CD14-positive monocyte (primary cell): ENCODE measurements at regions not wholly inside any gene's neighbourhood (a gene's known extent, or its start where the extent isn't known, plus 50 kb on each side); places are given as distances from the start of the nearest gene placed in this dataset.

Experiments
- DNase-seq, 3 donors: peaks; one replicate each; pipeline ENCODE4 v3.0.0-alpha.2; 2011 to 2022
- H2AFZ ChIP-seq: 2 replicates; pipeline ENCODE4 v1.6.0; 2012; ENCODE audit warnings: mild to moderate bottlenecking, low read depth, low read length, inconsistent platforms; ENCODE audit not compliant: insufficient read depth, poor library complexity, severe bottlenecking
- H3K27ac ChIP-seq, 2 donors: 1 replicate in 1 of 2; 2 replicates in 1 of 2; pipeline ENCODE4 v1.5.1; 2012 to 2013; ENCODE audit warnings: low read length in 2 of 2, control low read depth in 1 of 2, inconsistent platforms in 1 of 2, low read depth in 1 of 2, mild to moderate bottlenecking in 1 of 2
- H3K27me3 ChIP-seq, 2 donors: one replicate each; pipeline versions ENCODE4 v1.6.0 to v1.6.1; 2011 to 2013; ENCODE audit warnings: low read length in 2 of 2; ENCODE audit not compliant: control insufficient read depth in 2 of 2, insufficient read depth in 2 of 2
- H3K36me3 ChIP-seq, 2 donors: replicated peaks in 1 of 2; 1 replicate in 1 of 2; 2 replicates in 1 of 2; pipeline versions ENCODE4 v1.5.1 to v1.6.1; 2012 to 2013; ENCODE audit warnings: low read length in 2 of 2, control low read depth in 1 of 2, inconsistent platforms in 1 of 2, mild to moderate bottlenecking in 1 of 2; ENCODE audit not compliant: insufficient read depth in 2 of 2, control insufficient read depth in 1 of 2
- H3K4me1 ChIP-seq, 2 donors: 1 replicate in 1 of 2; 2 replicates in 1 of 2; pipeline versions ENCODE4 v1.5.1 to v1.6.1; 2012 to 2013; ENCODE audit warnings: low read length in 2 of 2, control low read depth in 1 of 2, inconsistent platforms in 1 of 2, mild to moderate bottlenecking in 1 of 2, moderate library complexity in 1 of 2; ENCODE audit not compliant: insufficient read depth in 2 of 2, control insufficient read depth in 1 of 2
- H3K4me2 ChIP-seq: replicated peaks from 2 replicates; pipeline ENCODE3; 2012; ENCODE audit warnings: low read length, moderate library complexity, mild to moderate bottlenecking; ENCODE audit not compliant: poor library complexity, severe bottlenecking; ENCODE audit errors: extremely low read depth
- H3K4me3 ChIP-seq, 3 experiments: fragments of 200-600 bp in 1 of 3; sonication (generic) in 1 of 3; replicated peaks in 1 of 3; 1 replicate in 2 of 3; 2 replicates in 1 of 3; pipeline ENCODE4 v1.5.1; 2011 to 2013; ENCODE audit warnings: low read length in 3 of 3, mild to moderate bottlenecking in 3 of 3, control low read depth in 2 of 3, low read depth in 2 of 3, inconsistent platforms in 1 of 3, moderate library complexity in 1 of 3
- H3K79me2 ChIP-seq: 2 replicates; pipeline ENCODE4 v1.6.0; 2012; ENCODE audit warnings: mild to moderate bottlenecking, control low read depth, inconsistent platforms, low read length, moderate library complexity; ENCODE audit not compliant: insufficient read depth
- H3K9ac ChIP-seq: 2 replicates; pipeline ENCODE4 v1.6.0; 2017; ENCODE audit warnings: low read length, mild to moderate bottlenecking; ENCODE audit not compliant: insufficient read depth, poor library complexity, severe bottlenecking
- H3K9me3 ChIP-seq, 2 donors: replicated peaks in 1 of 2; 1 replicate in 1 of 2; 2 replicates in 1 of 2; pipeline versions ENCODE4 v1.5.1 to v1.6.1; 2012 to 2013; ENCODE audit warnings: low read length in 2 of 2, control low read depth in 1 of 2; ENCODE audit not compliant: control insufficient read depth in 1 of 2, insufficient read depth in 1 of 2
- H4K20me1 ChIP-seq: 2 replicates; pipeline ENCODE4 v1.6.0; 2012; ENCODE audit warnings: mild to moderate bottlenecking, low read length, control low read depth, moderate library complexity; ENCODE audit not compliant: insufficient read depth
- H3K27ac Mint-ChIP-seq, 7 donors: one replicate each; pipeline ENCODE4 v1.8.0; 2020; ENCODE audit warnings: mild to moderate bottlenecking in 7 of 7, mixed read lengths in 7 of 7, moderate library complexity in 6 of 7, inconsistent platforms in 2 of 7
- H3K27me3 Mint-ChIP-seq, 3 donors: one replicate each; pipeline ENCODE4 v1.8.0; 2021 to 2022; ENCODE audit warnings: low read depth in 3 of 3, mild to moderate bottlenecking in 3 of 3, mixed read lengths in 3 of 3, moderate library complexity in 3 of 3, inconsistent platforms in 1 of 3
- H3K36me3 Mint-ChIP-seq, 2 donors: one replicate each; pipeline ENCODE4 v1.8.0; 2020; ENCODE audit warnings: mixed read lengths in 2 of 2, inconsistent platforms in 1 of 2, mild to moderate bottlenecking in 1 of 2
- H3K4me1 Mint-ChIP-seq: one replicate; pipeline ENCODE4 v1.8.0; 2020; ENCODE audit warnings: mild to moderate bottlenecking, mixed read lengths
- H3K4me3 Mint-ChIP-seq, 2 donors: one replicate each; pipeline ENCODE4 v1.8.0; 2020; ENCODE audit warnings: mild to moderate bottlenecking in 2 of 2, mixed read lengths in 2 of 2, moderate library complexity in 1 of 2
- H3K9me3 Mint-ChIP-seq, 7 donors: one replicate each; pipeline ENCODE4 v1.8.0; 2020 to 2022; ENCODE audit warnings: mixed read lengths in 7 of 7, mild to moderate bottlenecking in 6 of 7, moderate library complexity in 6 of 7, inconsistent platforms in 2 of 7
- CTCF ChIP-seq: fragments of 200-600 bp; IDR thresholded peaks from one replicate; pipeline ENCODE4 v1.8.0; 2022; ENCODE audit warnings: antibody characterized with exemption, mild to moderate bottlenecking
- WGBS: methylation state at CpG from one replicate; pipeline ENCODE4 v1.1.5; 2013; ENCODE audit warnings: missing lambda C conversion rate; ENCODE audit not compliant: insufficient coverage; 5-methylcytosine and 5-hydroxymethylcytosine counted together
- intact Hi-C, 2 donors: fragments of 100-400 bp; cut with micrococcal nuclease; formaldehyde crosslinking; loops; one replicate each; pipeline versions ENCODE4 v1.15.0 to v1.15.1; 2023

GRCh38 chr2:52097071-52097470 is 1065.1 kb upstream of the NRXN1 start:
- Histone ChIP-seq H3K36me3 (no peaks in the 10 kb centered on the region), H3K27ac (no peak overlapping the region), H3K4me2 (no peak overlapping the region), H3K9me3 (peaks cover 11 to 12% of the 10 kb centered on the region in 2 donors), H3K79me2 (no peaks in the 10 kb centered on the region), H3K9ac (no peak overlapping the region), H3K4me1 (no peaks in the 10 kb centered on the region), H3K27me3 (no peaks in the 10 kb centered on the region), H2AFZ (no peak overlapping the region), H4K20me1 (no peaks in the 10 kb centered on the region), H3K4me3 (no peak overlapping the region)
- H3K27ac Mint-ChIP-seq = no peak overlapping the region
- H3K4me3 Mint-ChIP-seq = no peak overlapping the region
- no peaks in the 10 kb centered on the region for H3K27me3 Mint-ChIP-seq
- no peaks in the 10 kb centered on the region for H3K4me1 Mint-ChIP-seq
- intact Hi-C loops = no loop called here
- no peaks in the 10 kb centered on the region for H3K36me3 Mint-ChIP-seq
- TF ChIP-seq CTCF = no peak
- peaks cover 0 to 9% (median 3%) of the 10 kb centered on the region in 7 donors for H3K9me3 Mint-ChIP-seq
- no CpG with 5 or more reads among the region's 4 CpGs for WGBS
- DNase-seq = no peak

GRCh38 chr2:52084759-52085158 is 1052.8 kb upstream of the NRXN1 start:
- H3K4me3 ChIP-seq = no peak overlapping the region
- no peaks in the 10 kb centered on the region for H3K36me3 Mint-ChIP-seq
- no peaks in the 10 kb centered on the region for H3K36me3 ChIP-seq
- TF ChIP-seq CTCF = no peak
- no peaks in the 10 kb centered on the region for H3K79me2 ChIP-seq
- no peaks in the 10 kb centered on the region for H4K20me1 ChIP-seq
- no peaks in the 10 kb centered on the region for H3K9me3 ChIP-seq
- peaks cover 0 to 3% (median 0%) of the 10 kb centered on the region in 7 donors for H3K9me3 Mint-ChIP-seq
- no peaks in the 10 kb centered on the region for H3K27me3 Mint-ChIP-seq
- DNase-seq = no peak
- no CpG with 5 or more reads among the region's 1 CpG for WGBS
- no peak overlapping the region for H3K27ac Mint-ChIP-seq
- intact Hi-C loops = no loop called here
- H2AFZ ChIP-seq = no peak overlapping the region
- H3K4me1 Mint-ChIP-seq = no peaks in the 10 kb centered on the region
- no peaks in the 10 kb centered on the region for H3K4me1 ChIP-seq
- H3K4me3 Mint-ChIP-seq = no peak overlapping the region
- no peak overlapping the region for H3K9ac ChIP-seq
- H3K27ac ChIP-seq = no peak overlapping the region
- no peak overlapping the region for H3K4me2 ChIP-seq
- H3K27me3 ChIP-seq = no peaks in the 10 kb centered on the region
